ENCODE measurements at regions not wholly inside any gene's neighbourhood (a gene's known extent, or its start where the extent isn't known, plus 50 kb on each side); places are given as distances from the start of the nearest gene placed in this dataset.

DNA sequence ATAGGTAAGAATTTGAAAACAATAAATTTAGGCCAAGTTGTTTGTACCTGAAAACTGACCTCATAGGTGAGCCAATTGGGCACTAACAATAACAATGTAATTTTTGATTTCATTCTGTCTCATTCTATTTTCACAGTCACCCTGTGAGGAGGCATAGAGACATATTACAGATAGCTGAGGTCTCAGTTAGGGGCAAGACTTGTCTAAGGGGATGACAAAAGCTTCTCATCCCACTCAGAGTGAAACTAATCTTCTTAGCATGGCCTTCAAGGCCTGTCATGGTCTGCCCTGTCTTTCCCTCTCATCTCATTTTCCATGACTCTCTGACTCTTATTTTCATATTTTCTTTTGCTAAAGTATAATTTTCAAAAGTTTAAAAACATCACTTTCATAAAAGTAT, 562.0 kb upstream of the TNP1 start:
- no peak overlapping the region for H3K4me3 ChIP-seq (ENCODE audit: low read depth, low read length)
- TF ChIP-seq, protein P1, sequence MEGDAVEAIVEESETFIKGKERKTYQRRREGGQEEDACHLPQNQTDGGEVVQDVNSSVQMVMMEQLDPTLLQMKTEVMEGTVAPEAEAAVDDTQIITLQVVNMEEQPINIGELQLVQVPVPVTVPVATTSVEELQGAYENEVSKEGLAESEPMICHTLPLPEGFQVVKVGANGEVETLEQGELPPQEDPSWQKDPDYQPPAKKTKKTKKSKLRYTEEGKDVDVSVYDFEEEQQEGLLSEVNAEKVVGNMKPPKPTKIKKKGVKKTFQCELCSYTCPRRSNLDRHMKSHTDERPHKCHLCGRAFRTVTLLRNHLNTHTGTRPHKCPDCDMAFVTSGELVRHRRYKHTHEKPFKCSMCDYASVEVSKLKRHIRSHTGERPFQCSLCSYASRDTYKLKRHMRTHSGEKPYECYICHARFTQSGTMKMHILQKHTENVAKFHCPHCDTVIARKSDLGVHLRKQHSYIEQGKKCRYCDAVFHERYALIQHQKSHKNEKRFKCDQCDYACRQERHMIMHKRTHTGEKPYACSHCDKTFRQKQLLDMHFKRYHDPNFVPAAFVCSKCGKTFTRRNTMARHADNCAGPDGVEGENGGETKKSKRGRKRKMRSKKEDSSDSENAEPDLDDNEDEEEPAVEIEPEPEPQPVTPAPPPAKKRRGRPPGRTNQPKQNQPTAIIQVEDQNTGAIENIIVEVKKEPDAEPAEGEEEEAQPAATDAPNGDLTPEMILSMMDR (IDR thresholded peaks at IDR 0.05; ENCODE audit: insufficient read depth, low read length) = no peak
- no peak for DNase-seq (ENCODE audit: low read depth)

DNA sequence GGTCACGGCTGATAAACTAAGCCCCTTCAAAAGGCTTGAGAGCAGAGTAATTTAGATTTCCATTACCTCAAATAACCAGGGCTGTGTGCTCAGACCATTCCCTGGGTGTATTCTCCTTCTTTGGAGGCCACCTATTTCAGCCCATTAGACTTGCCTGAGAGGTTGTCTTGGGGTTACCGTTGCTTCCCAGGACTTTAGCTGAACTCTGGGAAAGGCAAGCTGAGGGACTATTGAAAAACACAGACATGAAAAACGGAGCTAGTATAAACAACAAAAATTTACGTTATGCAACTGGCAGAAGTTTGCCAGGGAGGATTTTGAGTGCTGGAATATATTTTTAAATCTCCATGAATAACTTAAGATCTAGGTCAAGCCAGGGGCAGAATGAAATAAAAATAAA, 561.0 kb upstream of the TNP1 start:
- TF ChIP-seq, protein P1 (IDR thresholded peaks at IDR 0.05; ENCODE audit: insufficient read depth, low read length) = no peak
- DNase-seq (ENCODE audit: low read depth) = no peak
- no peak overlapping the region for H3K4me3 ChIP-seq (ENCODE audit: low read depth, low read length)

GRCh38 chr2:217419055-217419671, 559.3 kb upstream of the TNP1 start:
- H3K4me3 ChIP-seq (ENCODE audit: low read depth, low read length) = no peak overlapping the region
- TF ChIP-seq, protein P1 (IDR thresholded peaks at IDR 0.05; ENCODE audit: insufficient read depth, low read length) = no peak
- no peak for DNase-seq (ENCODE audit: low read depth)

DNA sequence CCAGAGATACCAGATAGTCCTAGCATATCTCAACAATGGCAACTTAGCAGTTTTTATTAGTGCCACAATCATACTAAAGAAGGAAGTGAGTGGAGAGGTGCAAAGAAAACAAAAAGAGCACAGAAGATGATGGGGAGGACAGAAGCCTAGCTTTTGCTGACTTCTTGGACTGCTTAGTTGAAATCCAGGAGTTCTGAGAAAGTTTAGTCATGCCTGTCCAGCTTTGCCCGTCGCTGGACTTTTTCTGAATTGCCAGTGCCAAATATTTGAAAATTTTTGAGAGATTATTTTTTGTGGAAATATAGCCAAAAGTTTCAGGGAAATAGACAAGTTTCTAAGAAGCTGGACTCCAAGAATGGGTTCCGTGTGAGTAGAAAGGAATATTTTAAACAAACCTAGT, 558.7 kb upstream of the TNP1 start:
- H3K4me3 ChIP-seq (ENCODE audit: low read depth, low read length) = no peak overlapping the region
- DNase-seq (ENCODE audit: low read depth) = peak; percentile 49
- TF ChIP-seq, protein P1 (IDR thresholded peaks at IDR 0.05; ENCODE audit: insufficient read depth, low read length) = no peak

DNA sequence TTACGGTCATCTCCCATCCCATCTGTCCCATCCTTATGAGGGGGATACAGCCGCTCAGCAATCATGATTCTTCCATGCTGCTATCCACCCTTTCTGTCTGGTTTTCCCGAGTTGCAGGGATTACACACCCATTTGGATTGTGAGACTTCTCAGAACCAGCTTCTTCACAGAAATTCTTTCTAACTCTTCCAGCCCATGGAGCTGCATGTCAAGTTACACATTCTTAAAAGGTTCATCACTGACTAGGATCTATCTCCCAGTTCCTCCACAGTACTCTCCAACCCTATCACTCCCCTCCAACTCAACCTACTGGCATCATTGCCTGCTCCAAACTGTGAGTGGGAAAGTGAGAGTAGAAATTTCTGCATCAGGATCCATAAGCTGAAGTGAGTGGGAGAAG, 558.2 kb upstream of the TNP1 start:
- H3K4me3 ChIP-seq (ENCODE audit: low read depth, low read length) = no peak overlapping the region
- peak; percentile 35 for DNase-seq (ENCODE audit: low read depth)

DNA sequence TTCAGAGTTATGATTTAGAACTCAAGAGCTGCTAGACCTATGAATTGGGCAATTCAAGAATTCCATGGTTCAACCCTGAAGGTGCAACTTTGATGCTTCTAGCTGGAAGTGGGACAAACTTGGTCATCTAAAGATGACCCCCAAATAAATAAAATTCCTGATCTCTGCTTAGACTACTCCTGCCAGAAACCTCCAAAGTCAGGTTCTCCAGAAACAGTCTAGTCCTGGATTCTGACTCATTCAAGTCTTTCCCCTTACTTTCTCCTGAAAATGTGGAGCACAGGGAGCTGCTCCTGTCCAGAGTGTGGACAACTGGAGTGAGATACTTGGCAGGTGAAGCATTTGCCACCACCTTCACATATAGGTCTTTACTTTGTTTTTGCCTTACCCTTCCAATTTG, 557.7 kb upstream of the TNP1 start:
- DNase-seq (ENCODE audit: low read depth) = no peak
- TF ChIP-seq, protein P1 (IDR thresholded peaks at IDR 0.05; ENCODE audit: insufficient read depth, low read length) = no peak
- no peak overlapping the region for H3K4me3 ChIP-seq (ENCODE audit: low read depth, low read length)

More for the DNA sequence above, 558.2 kb upstream of the TNP1 start:
- TF ChIP-seq, protein P1 (IDR thresholded peaks at IDR 0.05; ENCODE audit: insufficient read depth, low read length) = no peak

GRCh38 chr2:217415316-217415715, 555.5 kb upstream of the TNP1 start:
- no peak overlapping the region for H3K4me3 ChIP-seq (ENCODE audit: low read depth, low read length)
- TF ChIP-seq, protein P1 (IDR thresholded peaks at IDR 0.05; ENCODE audit: insufficient read depth, low read length) = no peak
- no peak for DNase-seq (ENCODE audit: low read depth)

Data from fibroblast of the aortic adventitia (primary cell).